ENCODE measurements at regions not wholly inside any gene's neighbourhood (a gene's known extent, or its start where the extent isn't known, plus 50 kb on each side); places are given as distances from the start of the nearest gene placed in this dataset.

- TF ChIP-seq CTCF (conservative IDR thresholded peaks at IDR 0.05 in 1 of 2, IDR thresholded peaks at IDR 0.05 in 1 of 2; ENCODE audit: extremely low read depth in 1 of 2, insufficient read depth in 1 of 2, low read depth in 1 of 2, low read length in 2 of 2) (no peak), EZH2 (IDR thresholded peaks at IDR 0.05; ENCODE audit: borderline replicate concordance, low read length) (no peak)
Measured at GRCh38 chr9:89695441-89695891, 90.7 kb downstream of the GADD45G start.

Data from mammary epithelial cell (primary cell).